GM12865 (cell line): ENCODE measurements at regions not wholly inside any gene's neighbourhood (a gene's known extent, or its start where the extent isn't known, plus 50 kb on each side); places are given as distances from the start of the nearest gene placed in this dataset.

Source experiments
- DNase-seq: peaks from one replicate; pipeline ENCODE4 v3.0.0; 2010; ENCODE audit warnings: low read depth
- H3K4me3 ChIP-seq: 2 replicates; pipeline ENCODE4 v1.5.1; 2011; ENCODE audit warnings: mild to moderate bottlenecking, low read depth, low read length, control low read depth
- TF ChIP-seq, protein P1 (sequence below): IDR thresholded peaks from 2 replicates; pipeline ENCODE4 v1.5.1; 2011; ENCODE audit warnings: low read length, control low read depth, low read depth, inconsistent platforms; ENCODE audit not compliant: insufficient read depth; ENCODE audit errors: missing control alignments

DNA sequence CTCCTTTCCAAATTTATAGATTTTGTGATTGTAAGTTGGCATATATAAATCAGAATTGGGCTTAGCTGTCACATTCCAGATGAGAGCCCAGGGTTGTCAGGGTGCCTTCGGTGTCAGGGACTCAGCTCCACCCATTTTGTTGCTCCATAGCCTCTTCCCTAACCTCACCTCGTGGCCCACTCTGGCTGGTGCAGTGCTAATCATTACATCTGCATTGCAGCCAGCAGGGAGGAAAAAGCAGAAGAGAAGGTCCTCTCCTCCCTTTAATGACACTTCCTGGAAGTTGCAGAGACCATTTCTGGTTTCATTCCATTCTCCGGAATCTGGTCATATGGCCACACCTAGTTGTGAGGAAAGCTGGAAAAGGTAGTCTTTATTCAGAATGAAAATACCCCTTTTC, 113.3 kb downstream of the CCT6B start:
- TF ChIP-seq, protein P1, sequence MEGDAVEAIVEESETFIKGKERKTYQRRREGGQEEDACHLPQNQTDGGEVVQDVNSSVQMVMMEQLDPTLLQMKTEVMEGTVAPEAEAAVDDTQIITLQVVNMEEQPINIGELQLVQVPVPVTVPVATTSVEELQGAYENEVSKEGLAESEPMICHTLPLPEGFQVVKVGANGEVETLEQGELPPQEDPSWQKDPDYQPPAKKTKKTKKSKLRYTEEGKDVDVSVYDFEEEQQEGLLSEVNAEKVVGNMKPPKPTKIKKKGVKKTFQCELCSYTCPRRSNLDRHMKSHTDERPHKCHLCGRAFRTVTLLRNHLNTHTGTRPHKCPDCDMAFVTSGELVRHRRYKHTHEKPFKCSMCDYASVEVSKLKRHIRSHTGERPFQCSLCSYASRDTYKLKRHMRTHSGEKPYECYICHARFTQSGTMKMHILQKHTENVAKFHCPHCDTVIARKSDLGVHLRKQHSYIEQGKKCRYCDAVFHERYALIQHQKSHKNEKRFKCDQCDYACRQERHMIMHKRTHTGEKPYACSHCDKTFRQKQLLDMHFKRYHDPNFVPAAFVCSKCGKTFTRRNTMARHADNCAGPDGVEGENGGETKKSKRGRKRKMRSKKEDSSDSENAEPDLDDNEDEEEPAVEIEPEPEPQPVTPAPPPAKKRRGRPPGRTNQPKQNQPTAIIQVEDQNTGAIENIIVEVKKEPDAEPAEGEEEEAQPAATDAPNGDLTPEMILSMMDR, result no peak
- no peak for DNase-seq
- no peak overlapping the region for H3K4me3 ChIP-seq

DNA sequence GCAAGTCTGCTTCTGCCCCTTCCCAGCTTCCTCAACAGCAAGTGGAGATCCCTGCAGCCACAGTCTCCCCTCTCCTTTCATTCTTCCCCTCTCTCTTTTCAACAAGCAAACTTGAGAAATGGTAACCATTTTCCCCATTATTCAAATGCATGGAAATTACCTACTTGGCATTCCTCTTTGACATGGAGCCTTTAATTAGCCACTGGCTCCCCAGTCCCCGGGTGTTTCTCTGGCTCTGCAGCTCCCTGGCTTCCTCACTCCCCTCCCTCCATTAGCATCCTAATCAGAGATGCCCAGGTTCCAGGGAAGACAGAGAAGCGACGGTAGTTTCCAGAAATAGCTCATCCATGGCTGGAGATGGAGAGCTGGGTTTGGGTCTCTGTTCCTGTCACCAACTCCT, 116.0 kb downstream of the CCT6B start:
- no peak overlapping the region for H3K4me3 ChIP-seq
- DNase-seq, result no peak
- TF ChIP-seq, protein P1, result no peak

DNA sequence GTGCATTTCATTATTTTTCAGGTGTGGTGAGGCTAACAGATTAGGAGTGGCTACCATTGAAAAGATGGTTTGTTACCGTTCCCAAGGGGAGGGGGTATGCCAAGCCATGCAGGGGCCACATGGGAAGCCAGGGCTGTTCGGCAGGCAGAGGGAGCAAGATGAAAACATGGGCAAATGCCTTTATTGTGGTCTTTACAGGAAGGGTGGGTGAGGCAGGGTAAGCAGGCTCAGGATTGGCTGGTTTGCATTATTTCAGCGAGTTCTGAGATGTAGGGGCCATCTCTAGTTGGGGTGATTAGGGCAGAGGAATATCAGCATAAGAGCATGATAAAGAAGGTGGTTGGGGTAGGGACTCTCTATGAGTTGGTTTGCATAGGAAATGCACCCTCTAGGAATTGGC, 117.6 kb downstream of the CCT6B start:
- no peak for DNase-seq
- TF ChIP-seq, protein P1, result no peak
- no peak overlapping the region for H3K4me3 ChIP-seq

DNA sequence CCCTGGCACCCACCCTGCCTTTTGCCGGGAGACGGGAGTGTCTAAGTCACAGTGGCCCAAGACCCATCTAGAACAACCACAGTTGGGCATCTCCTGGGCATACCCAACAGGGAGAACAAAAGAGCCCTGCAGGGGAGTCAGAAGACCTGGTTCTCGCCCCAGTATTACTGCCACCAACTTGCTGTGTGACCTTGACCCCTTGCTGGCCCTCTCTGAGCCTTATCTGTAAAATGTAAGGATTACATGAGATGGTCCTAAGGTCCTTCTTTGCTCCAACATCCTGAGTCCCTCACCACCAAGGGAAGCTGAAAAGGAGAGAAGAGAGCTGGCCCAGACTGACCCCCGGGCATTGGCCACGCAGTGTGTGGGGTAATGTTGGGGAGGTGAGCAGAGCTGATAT, 119.0 kb downstream of the CCT6B start:
- no peak for DNase-seq
- TF ChIP-seq, protein P1, result no peak
- H3K4me3 ChIP-seq, result no peak overlapping the region

DNA sequence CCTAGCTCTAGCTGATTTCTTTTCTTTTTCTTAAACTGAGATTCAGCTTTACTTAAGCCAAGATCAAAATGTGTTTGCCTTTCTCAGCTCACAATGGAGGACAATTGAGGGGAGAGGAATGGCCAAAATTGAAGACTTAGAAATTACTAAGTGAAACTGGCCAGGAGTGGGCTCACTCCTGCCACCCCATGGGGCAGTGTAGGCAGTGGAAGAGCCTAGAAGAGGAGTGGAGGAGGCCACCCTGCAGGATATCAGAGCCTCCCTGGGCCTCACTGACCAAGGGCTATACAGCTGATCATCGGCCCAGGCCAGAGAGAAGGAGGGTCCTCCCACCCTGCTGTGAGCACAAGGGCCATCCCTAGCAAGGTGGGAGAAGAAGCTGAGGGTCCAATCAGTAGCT, 119.8 kb downstream of the CCT6B start:
- TF ChIP-seq, protein P1, result no peak
- no peak for DNase-seq
- H3K4me3 ChIP-seq, result no peak overlapping the region

DNA sequence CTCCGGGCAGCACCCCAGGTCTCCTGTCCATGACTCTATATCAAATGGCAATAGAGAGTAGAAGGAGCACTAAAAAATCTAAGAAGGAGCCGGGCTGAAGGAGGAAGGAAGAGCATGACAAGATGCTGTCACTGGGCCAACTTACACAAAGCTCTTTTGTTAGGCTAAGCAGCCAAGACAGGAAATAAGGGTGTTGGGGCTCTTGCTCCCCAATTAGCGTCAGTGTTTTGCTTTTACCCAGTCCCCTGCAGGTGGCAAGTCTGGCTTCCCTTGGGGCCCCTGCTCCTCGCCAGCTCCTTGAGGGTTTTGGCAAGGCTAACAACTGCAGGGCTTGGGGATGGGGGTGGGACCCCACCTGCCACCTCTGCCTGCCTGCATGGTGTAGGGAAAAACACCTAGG, 120.5 kb downstream of the CCT6B start:
- H3K4me3 ChIP-seq, result no peak overlapping the region
- peak; percentile 5 for DNase-seq
- TF ChIP-seq, protein P1, result no peak

DNA sequence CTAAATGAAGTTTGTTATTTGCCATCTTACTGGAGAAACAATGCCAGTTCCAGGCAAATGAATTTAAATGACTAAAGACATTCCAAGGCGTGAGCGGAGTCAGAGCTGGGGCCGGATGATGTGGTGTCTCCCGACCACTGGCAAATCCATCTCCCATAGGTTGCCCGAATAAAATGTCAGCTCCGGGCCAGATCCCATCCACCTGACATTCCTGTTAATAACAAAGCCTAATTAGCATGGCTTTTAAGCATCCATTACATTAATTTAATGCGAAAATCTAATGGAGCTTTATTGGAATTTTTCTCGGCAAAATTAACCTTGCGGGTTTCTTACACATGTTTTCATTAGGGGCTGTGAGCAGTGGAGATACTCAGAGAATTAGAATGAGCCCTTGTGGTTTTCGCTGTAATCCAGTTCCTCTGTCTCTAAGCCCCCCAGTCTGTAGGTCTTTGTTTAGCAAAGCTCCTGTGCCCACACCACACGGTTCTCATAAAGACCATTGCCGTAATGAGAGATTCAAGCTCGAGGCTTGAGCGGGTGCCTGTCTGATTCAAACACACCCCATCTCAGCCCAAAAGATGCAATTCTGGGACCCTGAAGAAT, 123.3 kb downstream of the CCT6B start:
- DNase-seq, result no peak
- TF ChIP-seq, protein P1, result no peak
- H3K4me3 ChIP-seq, result no peak overlapping the region
